ENCODE measurements at regions not wholly inside any gene's neighbourhood (a gene's known extent, or its start where the extent isn't known, plus 50 kb on each side); places are given as distances from the start of the nearest gene placed in this dataset.

- TF ChIP-seq CTCF (IDR thresholded peaks at IDR 0.05) (no peak), POLR2AphosphoS5 (IDR thresholded peaks at IDR 0.05) (no peak), POLR2A (IDR thresholded peaks at IDR 0.05) (no peak)
These were observed 1336.8 kb downstream of the TBC1D22A start for GRCh38 chr22:48099251-48099650.
